A673 (cell line): ENCODE measurements at regions not wholly inside any gene's neighbourhood (a gene's known extent, or its start where the extent isn't known, plus 50 kb on each side); places are given as distances from the start of the nearest gene placed in this dataset.
"Not testable (repeated sequence)": the region's sequence is repeated elsewhere in the genome, so short reads cannot be mapped to it uniquely, and the experiment has no call there.

ENCODE experiments used
- EZH2 ChIP-seq: fragments of 200-600 bp; sonication (generic); IDR thresholded peaks from 2 replicates; pipeline ENCODE4 v1.6.1; 2017; ENCODE audit warnings: borderline replicate concordance, low read depth, mild to moderate bottlenecking, mixed read lengths, antibody characterized with exemption, low read length; ENCODE audit not compliant: poor library complexity, severe bottlenecking
- TF ChIP-seq, protein P1 (sequence below): fragments of 300-800, 200-600 bp; sonication (generic); conservative IDR thresholded peaks from 2 replicates; pipeline ENCODE4 v1.5.1; 2017; ENCODE audit warnings: low read depth, mild to moderate bottlenecking, antibody characterized with exemption, low read length, moderate library complexity, mixed read lengths

DNA sequence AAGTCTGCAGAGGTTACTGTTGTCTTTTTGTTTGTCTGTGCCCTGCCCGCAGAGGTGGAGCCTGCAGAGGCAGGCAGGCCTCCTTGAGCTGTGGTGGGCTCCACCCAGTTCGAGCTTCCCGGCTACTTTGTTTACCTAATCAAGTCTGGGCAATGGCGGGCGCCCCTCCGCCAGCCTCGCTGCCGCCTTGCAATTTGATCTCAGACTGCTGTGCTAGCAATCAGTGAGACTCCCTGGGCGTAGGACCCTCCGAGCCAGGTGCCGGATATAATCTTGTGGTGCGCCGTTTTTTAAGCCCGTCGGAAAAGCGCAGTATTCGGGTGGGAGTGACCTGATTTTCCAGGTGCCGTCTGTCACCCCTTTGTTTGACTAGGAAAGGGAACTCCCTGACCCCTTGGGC lies 221.7 kb downstream of the RPRM start:
- TF ChIP-seq, protein P1, sequence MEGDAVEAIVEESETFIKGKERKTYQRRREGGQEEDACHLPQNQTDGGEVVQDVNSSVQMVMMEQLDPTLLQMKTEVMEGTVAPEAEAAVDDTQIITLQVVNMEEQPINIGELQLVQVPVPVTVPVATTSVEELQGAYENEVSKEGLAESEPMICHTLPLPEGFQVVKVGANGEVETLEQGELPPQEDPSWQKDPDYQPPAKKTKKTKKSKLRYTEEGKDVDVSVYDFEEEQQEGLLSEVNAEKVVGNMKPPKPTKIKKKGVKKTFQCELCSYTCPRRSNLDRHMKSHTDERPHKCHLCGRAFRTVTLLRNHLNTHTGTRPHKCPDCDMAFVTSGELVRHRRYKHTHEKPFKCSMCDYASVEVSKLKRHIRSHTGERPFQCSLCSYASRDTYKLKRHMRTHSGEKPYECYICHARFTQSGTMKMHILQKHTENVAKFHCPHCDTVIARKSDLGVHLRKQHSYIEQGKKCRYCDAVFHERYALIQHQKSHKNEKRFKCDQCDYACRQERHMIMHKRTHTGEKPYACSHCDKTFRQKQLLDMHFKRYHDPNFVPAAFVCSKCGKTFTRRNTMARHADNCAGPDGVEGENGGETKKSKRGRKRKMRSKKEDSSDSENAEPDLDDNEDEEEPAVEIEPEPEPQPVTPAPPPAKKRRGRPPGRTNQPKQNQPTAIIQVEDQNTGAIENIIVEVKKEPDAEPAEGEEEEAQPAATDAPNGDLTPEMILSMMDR, result not testable (repeated sequence)
- TF ChIP-seq EZH2, result not testable (repeated sequence)
